ENCODE measurements at regions not wholly inside any gene's neighbourhood (a gene's known extent, or its start where the extent isn't known, plus 50 kb on each side); places are given as distances from the start of the nearest gene placed in this dataset.

- Histone ChIP-seq H3K9me3 (replicated peaks in 1 of 2; ENCODE audit: control insufficient read depth in 1 of 2, insufficient read depth in 1 of 2, low read length in 2 of 2) (peaks cover 0 to 1% of the 10 kb centered on the region in 2 donors), H4K20me1 (ENCODE audit: insufficient read depth, low read length) (no peaks in the 10 kb centered on the region), H3K4me2 (replicated peaks; ENCODE audit: extremely low read depth, low read length, poor library complexity, severe bottlenecking) (no peak overlapping the region), H2AFZ (ENCODE audit: insufficient read depth, low read depth, low read length, poor library complexity, severe bottlenecking) (no peak overlapping the region), H3K4me1 (ENCODE audit: control insufficient read depth in 1 of 2, insufficient read depth in 2 of 2, low read length in 2 of 2) (no peaks in the 10 kb centered on the region), H3K9ac (ENCODE audit: insufficient read depth, low read length, poor library complexity, severe bottlenecking) (no peak overlapping the region), H3K27me3 (ENCODE audit: control insufficient read depth in 2 of 2, insufficient read depth in 2 of 2, low read length in 2 of 2) (no peaks in the 10 kb centered on the region), H3K79me2 (ENCODE audit: insufficient read depth, low read length) (no peaks in the 10 kb centered on the region), H3K27ac (ENCODE audit: low read depth in 1 of 2, low read length in 2 of 2) (no peak overlapping the region), H3K4me3 (replicated peaks in 1 of 3; ENCODE audit: low read depth in 2 of 3, low read length in 3 of 3) (no peak overlapping the region), H3K36me3 (replicated peaks in 1 of 2; ENCODE audit: control insufficient read depth in 1 of 2, insufficient read depth in 2 of 2, low read length in 2 of 2) (no peaks in the 10 kb centered on the region)
- intact Hi-C loops (cut with micrococcal nuclease), result no loop called here
- Mint-ChIP-seq H3K27ac (no peak overlapping the region), H3K27me3 (ENCODE audit: low read depth in 3 of 3) (no peaks in the 10 kb centered on the region), H3K36me3 (no peaks in the 10 kb centered on the region), H3K4me1 (no peaks in the 10 kb centered on the region), H3K4me3 (no peak overlapping the region), H3K9me3 (peaks cover 0 to 5% (median 3%) of the 10 kb centered on the region in 7 donors)
- WGBS (ENCODE audit: insufficient coverage), result 92% methylated on average over 2 of the region's 8 CpGs
- DNase-seq, result no peak
- no peak for TF ChIP-seq CTCF (IDR thresholded peaks at IDR 0.05)
Observed at GRCh38 chr18:60894254-60894945, 438.8 kb upstream of the CDH20 start.

GRCh38 chr18:60895181-60895580, 438.0 kb upstream of the CDH20 start:
- H3K9me3 Mint-ChIP-seq, result peaks cover 0 to 5% (median 3%) of the 10 kb centered on the region in 7 donors
- no peaks in the 10 kb centered on the region for H3K4me1 Mint-ChIP-seq
- Histone ChIP-seq H3K4me2 (replicated peaks; ENCODE audit: extremely low read depth, low read length, poor library complexity, severe bottlenecking) (no peak overlapping the region), H4K20me1 (ENCODE audit: insufficient read depth, low read length) (no peaks in the 10 kb centered on the region), H3K9me3 (replicated peaks in 1 of 2; ENCODE audit: control insufficient read depth in 1 of 2, insufficient read depth in 1 of 2, low read length in 2 of 2) (no peaks in the 10 kb centered on the region), H3K9ac (ENCODE audit: insufficient read depth, low read length, poor library complexity, severe bottlenecking) (no peak overlapping the region), H3K4me1 (ENCODE audit: control insufficient read depth in 1 of 2, insufficient read depth in 2 of 2, low read length in 2 of 2) (no peaks in the 10 kb centered on the region), H3K27me3 (ENCODE audit: control insufficient read depth in 2 of 2, insufficient read depth in 2 of 2, low read length in 2 of 2) (no peaks in the 10 kb centered on the region), H3K4me3 (replicated peaks in 1 of 3; ENCODE audit: low read depth in 2 of 3, low read length in 3 of 3) (no peak overlapping the region), H3K27ac (ENCODE audit: low read depth in 1 of 2, low read length in 2 of 2) (no peak overlapping the region), H3K79me2 (ENCODE audit: insufficient read depth, low read length) (no peaks in the 10 kb centered on the region), H2AFZ (ENCODE audit: insufficient read depth, low read depth, low read length, poor library complexity, severe bottlenecking) (no peak overlapping the region), H3K36me3 (replicated peaks in 1 of 2; ENCODE audit: control insufficient read depth in 1 of 2, insufficient read depth in 2 of 2, low read length in 2 of 2) (no peaks in the 10 kb centered on the region)
- no peak for DNase-seq
- intact Hi-C loops (cut with micrococcal nuclease), result no loop called here
- no peak overlapping the region for H3K4me3 Mint-ChIP-seq
- no peak for TF ChIP-seq CTCF (IDR thresholded peaks at IDR 0.05)
- H3K27me3 Mint-ChIP-seq (ENCODE audit: low read depth in 3 of 3), result no peaks in the 10 kb centered on the region
- H3K27ac Mint-ChIP-seq, result no peak overlapping the region
- WGBS (ENCODE audit: insufficient coverage), result no CpG with 5 or more reads among the region's 3 CpGs
- H3K36me3 Mint-ChIP-seq, result no peaks in the 10 kb centered on the region
